ENCODE measurements at regions not wholly inside any gene's neighbourhood (a gene's known extent, or its start where the extent isn't known, plus 50 kb on each side); places are given as distances from the start of the nearest gene placed in this dataset.
"Not testable (repeated sequence)": the region's sequence is repeated elsewhere in the genome, so short reads cannot be mapped to it uniquely, and the experiment has no call there.

- DNase-seq, result no peak
Observed at GRCh38 chr11:116698080-116698479, 74.7 kb downstream of the BUD13 start.

GRCh38 chr11:116697639-116698038, 75.1 kb downstream of the BUD13 start:
- no peak for DNase-seq

DNA sequence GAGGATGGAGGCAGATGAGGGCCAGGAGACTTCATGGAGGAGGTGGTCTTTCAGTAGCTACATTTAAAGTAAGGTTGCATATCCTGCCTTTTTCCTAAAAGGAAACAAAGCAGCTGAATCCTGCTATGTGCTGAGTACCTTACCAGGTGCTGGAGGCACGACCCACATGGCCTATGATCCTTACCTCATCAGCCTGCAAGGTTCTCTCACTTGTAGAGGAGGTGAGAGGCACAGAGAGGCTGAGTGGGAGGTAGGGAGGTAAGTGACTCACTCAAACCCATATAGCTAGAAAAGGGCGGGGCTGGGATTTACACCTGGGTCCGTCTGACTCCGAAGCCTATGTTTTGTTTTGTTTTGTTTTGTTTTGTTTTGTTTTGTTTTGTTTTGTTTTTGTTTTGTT, 75.8 kb downstream of the BUD13 start:
- no peak for DNase-seq

DNA sequence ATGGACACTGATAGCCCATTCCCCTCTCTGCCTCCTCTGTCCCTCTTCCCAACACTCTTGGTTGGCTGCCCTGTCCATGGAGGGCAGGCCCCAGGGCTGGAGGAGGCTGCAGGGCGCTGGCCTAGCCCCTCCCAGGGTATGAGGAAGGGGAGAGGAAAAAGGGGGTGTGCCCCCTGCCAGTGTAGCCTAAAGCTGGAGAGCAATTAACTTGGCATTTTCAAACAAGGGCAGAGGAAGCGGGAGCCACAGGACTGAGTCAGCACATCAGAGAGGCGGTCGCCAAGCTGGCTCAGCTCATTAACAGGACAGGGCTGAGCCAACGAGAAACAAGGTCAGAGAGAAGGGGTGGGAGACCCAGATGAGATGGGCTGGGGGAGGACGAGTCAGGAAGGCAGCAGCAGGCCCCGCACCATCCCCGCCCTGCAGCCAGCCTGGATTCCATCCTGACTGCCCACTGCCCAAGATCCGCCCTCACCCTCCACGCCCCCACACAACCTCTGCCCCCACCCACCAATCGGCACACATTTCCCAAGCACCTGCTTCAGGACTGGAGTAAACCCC, 76.3 kb downstream of the BUD13 start:
- no peak for DNase-seq

DNA sequence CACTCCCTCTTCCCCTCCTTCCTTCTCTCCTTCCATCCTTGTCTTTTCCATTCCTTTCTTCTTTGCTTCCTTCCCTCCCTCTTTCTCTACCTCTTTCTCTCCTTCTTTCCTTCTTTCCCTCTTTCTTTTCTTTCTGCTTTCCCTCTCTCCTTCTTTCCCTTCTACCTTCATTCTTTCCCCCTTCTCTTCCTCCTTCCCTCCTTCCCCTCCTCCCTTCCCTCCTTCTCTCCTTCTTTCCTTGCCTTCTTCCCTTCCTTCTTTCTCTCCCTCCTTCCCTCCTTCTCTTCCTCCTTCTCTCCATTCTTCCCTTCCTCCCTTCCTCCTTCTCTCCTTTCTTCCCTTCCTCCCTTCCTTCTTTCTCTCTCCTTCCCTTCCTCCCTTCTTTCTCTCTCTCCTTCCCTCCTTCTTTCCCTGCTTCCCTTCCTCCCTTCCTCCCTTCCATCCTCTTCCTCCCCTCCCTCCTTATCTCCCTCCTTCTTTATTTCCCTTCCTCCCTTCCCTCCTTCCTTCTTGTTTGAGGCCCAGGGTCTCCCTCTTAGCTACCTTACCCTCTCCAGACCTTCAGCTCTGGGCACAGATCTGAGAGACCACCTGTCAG, 77.0 kb downstream of the BUD13 start:
- no peak for DNase-seq

GRCh38 chr11:116694815-116695590, 77.8 kb downstream of the BUD13 start:
- DNase-seq, result no peak

DNA sequence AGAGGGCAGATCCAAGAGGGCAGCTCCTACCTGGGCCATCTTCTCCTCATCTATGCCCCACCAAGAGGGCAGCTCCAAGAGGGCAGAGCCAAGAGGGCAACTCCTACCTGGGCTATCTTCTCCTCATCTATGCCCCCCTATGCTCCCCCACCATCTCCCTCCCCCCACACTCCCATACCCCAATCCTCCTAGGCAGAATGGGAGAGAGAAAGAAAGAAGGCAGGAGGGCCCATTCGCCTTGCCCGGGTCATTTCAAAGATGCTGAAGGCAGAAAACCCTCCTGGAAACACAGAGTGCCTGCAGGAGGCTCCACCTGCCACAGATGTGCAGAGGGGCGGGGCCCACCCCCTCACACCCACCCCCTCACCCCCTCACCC, 78.5 kb downstream of the BUD13 start:
- DNase-seq, result no peak

GRCh38 chr11:116693593-116694348, 79.0 kb downstream of the BUD13 start:
- DNase-seq, result no peak

GRCh38 chr11:116693102-116693570, 79.7 kb downstream of the BUD13 start:
- no peak for DNase-seq

GRCh38 chr11:116692318-116693101, 80.3 kb downstream of the BUD13 start:
- DNase-seq, result no peak

- DNase-seq, result no peak
Observed at GRCh38 chr11:116691771-116692177, 81.0 kb downstream of the BUD13 start.

- no peak for DNase-seq
Observed at GRCh38 chr11:116690611-116691010, 82.2 kb downstream of the BUD13 start.

DNA sequence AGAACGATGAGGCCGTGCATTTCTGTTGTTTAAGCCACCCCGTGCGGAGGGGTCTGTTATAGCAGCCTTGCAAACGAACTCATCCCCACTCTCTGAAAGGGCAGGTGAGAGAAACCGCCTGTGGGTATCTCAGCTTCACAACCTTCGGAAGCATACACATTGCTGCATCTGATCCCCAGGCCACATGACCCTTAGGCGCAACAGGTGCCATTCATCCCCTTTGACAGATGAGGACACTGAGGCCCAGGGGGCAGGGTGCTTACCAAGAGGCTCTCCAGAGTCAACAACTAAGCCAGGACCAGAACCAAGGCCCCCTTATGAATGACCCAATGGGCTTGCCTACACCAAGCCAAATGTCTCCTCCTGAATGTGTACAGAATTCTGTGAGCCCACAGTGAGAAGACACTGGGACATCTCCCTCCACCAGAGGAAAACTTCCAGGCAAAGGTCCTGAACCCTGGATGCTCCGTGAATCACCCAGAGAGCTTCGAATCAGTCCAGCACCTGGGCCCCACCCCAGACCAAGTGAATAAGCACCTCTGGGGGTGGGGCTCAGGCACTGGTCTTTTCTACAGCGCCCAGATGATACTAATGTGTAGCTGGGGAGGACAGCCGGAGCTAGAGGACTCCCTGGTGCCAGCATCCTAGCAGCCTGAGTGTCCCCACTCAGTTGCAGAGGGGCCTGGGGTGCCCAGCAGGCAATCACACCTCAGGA, 83.2 kb downstream of the BUD13 start:
- DNase-seq, result no peak

- no peak for DNase-seq
Observed at GRCh38 chr11:116688202-116688540, 84.6 kb downstream of the BUD13 start.

- DNase-seq, result peak; percentile 40
Observed at GRCh38 chr11:116687458-116688201, 85.2 kb downstream of the BUD13 start.

- DNase-seq, result no peak
Observed at GRCh38 chr11:116686866-116687265, 85.9 kb downstream of the BUD13 start.

DNA sequence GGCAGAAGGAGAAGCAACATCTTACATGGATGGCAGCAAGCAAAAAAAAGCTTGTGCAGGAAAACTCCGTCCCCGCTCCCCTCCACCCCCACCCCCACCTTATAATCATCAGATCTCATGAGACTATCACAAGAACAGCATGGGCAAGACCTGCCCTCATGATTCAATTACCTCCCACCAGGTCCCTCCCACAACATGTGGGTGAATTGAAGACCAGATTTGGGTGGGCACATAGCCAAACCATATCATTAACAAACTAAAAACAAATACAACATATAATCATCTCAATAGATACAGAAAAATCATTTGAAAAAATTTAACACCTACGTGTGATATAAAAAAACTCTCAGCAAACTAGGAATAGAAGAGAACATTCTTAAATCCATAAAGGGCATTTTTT, 88.8 kb downstream of the BUD13 start:
- DNase-seq, result no peak

DNA sequence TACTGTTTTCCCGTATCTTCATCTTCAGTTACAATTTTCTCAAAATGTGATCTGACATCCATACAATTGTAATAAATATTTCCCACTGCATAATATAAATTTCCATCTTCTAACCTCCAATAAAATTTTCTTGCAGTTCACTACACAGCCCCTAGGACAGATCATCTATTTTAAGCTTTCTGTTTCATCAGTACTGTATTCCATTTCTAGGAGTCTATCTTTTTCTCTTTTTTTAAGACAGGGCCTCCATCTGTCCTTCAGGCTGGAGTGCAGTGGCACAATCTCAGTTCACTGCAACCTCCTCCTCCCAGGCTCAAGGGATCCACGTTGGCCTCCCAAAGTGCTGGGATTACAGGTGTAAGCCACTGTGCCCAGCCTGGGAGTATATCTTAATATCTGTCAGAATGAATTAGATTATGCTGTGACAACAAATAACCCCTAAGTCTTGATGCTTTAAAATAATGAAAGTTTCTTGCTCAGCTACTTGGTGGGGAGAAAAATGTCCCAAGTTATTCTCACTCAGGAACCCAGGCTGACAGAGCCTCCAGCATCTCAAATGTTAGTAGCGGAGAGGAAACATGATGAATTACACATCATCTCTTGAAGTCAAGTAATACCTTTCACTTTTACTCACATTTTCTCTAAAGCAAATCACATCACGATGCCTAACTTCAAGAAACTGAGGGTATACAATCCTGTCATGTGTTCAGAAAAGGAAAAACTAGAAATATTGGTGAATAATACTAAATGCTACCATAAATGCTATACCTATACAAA, 92.2 kb downstream of the BUD13 start:
- DNase-seq, result no peak

DNA sequence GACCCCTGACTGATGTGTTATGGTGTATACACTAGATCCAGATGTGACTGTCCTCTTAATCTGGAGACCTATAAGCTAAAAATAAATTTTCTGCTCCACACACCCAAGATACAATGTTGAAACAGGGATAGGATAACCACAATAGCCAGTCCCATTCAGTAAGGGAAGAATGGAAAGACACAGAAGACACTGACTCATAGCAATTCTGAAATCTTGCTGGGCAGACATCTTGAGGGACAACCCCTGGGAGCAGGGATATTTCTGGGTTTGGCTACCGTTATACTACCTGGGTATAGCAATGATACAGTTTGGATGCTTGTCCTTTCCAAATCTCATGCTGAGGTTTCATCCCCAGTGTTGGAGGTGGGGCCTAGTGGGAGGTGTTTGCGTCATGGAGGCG, 93.9 kb downstream of the BUD13 start:
- no peak for DNase-seq

GRCh38 chr11:116667318-116667717, 105.5 kb downstream of the BUD13 start:
- DNase-seq, result not testable (repeated sequence)
